ELR (cell line): ENCODE measurements at regions not wholly inside any gene's neighbourhood (a gene's known extent, or its start where the extent isn't known, plus 50 kb on each side); places are given as distances from the start of the nearest gene placed in this dataset.

Experiments
- DNase-seq: peaks from one replicate; pipeline ENCODE4 v3.0.0-alpha.2; 2015; ENCODE audit warnings: low read depth

GRCh38 chr6:23587582-23587981 is 538.4 kb upstream of the NRSN1 start:
- DNase-seq: no peak

DNA sequence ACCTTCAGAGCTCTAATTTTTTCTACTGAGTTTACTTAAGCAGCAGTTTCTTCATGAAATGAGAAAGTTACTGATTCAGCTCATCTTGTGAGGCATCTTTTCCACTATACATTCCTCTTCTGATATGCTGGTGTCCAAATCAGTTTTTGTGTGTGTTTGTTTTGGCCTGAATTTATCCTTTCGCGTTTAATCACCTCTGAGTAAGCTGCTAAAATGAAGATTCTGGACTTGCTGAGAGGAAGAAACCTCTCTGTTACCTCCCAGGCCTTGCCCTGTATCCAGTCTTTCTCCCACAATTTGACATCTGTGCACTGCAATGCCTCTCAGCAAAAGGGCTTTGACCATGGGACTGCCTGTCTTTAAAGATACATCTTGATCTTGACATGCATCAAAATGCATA is 536.2 kb upstream of the NRSN1 start:
- DNase-seq: no peak

DNA sequence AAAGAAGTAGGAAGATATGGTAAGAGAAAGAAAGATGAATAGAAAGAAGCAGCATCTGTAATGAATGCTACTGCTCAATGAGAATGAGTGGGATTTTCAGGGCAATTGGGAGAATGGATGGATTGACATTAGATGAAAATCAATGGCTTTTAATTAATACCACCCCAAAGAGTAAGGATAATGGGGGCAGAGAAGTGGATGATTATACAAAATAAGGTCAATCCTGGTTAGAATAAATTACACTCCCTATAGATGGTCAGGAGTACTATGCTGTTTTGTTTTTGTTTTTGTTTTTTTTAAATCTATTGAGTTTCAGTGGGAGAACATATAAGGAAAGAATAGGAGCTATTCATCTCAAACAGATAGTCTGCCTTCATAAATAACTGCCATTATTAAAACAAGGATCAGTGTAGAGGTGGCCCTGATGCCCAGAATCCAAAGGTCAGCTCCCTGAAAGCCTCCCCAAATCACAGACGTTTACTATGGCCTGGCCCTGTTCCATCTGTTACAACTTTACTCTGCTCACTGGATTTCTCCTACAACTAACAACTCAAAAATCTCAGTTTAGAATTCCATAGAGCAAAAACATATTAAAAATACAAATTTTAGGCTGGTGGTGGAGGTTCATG is 535.4 kb upstream of the NRSN1 start:
- DNase-seq: no peak

DNA sequence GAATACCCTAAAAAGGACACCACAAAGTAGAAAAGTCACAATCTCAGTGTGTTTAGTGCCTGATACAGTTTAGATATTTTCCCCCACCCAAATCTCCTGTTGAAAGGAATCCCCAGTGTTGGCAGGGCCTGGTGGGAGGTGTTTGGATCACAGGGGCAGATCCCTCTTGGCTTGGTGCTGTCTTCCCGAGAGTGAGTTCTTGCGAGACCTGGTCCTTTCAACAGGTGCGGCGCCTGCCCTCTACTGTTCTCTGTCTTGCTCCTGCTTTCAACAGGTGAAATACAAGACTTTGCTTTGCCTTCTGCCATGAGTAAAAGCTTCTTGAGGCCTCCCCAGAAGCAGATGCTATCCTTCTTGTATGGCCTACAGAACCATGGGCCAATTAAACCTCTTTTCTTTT is 534.3 kb upstream of the NRSN1 start:
- DNase-seq: no peak

DNA sequence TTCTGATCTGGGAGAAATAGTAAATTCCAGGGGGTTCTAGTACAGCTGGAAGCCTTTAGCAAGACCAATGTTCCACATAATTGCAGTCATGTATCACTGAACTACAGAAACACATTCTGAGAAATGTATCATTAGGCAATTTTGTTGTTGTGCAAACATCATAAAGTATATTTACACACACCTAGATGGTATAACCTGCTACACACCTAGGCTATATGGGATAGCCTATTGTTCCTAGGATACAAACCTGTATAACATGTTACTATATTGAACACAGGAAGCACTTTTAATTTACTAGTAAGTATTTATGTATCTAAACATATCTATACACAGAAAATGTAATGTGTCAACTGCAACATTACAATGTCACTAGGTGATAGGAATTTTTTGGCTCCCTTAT is 525.9 kb upstream of the NRSN1 start:
- no peak for DNase-seq

GRCh38 chr6:23601811-23602345 is 524.1 kb upstream of the NRSN1 start:
- no peak for DNase-seq

DNA sequence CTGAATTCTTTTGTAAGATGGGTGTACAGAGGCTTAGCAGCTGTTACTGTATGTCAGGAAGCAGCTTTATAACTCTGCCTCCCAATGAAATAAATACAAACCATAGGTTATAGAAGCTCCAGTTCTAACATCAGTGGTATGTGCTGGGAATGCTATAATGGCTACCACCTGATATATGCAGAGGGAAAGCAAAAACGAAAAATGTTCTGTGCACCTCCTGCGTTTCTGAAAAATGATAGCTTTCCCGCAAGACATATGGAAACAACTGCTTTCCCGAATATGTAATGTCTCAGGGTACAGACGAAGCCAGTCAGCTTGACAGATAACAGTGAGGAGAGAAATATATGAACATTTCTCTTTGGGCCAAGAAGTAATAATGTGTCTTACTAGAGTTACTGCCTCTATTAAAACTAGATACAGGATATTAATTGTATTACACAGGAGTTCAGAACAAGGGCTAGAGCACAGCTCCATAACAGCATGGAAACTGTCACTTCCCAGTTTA is 517.0 kb upstream of the NRSN1 start:
- no peak for DNase-seq

GRCh38 chr6:23611776-23612381 is 514.1 kb upstream of the NRSN1 start:
- no peak for DNase-seq

DNA sequence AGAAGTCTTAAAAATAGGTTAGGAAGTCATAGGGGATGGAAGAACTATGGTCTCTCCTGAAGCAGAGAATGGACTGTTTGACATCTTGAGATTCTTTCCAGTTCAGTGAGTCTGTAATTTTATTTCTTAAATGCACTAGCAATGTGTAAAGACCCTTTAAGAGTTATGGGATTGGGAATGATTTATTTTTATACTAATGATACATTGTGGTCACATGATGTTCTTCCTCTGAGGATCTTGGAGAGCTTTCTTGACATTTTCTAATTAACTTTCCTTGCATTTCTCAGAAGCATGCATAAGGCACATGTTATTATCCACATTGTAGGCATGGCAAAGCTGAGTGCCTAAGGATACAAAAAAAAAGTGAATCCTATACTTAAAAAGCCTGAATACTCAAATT is 507.6 kb upstream of the NRSN1 start:
- DNase-seq: no peak

DNA sequence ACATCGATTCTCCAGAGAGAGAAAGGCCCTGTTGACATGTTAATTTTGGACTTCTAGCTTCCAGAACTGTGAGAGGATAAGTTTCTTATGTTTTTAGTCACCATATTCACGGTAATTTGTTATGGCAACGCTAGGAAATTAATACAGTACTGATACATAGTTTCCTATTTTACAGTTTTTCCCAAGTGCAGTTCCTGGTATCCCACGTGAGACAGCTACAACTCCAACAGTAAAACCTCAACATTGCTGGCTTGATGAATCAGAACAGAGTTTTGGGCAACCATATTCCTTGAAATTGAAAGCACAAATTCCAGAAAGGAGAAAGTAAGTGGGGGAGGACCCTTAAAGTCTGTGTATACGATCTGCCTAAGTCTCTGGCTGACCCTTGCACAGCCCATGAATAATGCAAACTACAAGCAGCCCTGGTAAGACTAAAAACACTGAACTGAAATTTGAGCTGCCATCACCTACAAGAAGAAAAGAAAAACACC is 505.1 kb upstream of the NRSN1 start:
- no peak for DNase-seq

- no peak for DNase-seq
Observed at GRCh38 chr6:23630726-23631635, 495.0 kb upstream of the NRSN1 start.

DNA sequence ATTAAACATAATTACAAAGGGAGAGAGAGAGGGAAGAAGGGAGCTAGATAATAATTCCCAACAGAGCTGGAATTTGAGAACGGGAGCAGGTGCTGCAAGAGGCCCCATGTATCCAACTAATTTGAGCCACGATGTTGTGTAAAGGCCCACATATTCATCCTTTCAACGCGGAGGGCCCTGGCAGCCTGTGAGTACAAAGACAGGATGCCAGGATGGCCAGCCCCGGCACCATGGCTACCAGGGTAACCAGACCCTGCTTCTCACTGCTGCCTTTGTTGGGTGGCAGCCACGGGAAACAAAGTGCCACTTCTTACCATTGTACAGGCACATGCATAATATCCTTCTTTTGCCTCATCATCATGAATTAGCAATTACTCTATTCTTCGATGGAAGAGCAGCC is 492.0 kb upstream of the NRSN1 start:
- no peak for DNase-seq

DNA sequence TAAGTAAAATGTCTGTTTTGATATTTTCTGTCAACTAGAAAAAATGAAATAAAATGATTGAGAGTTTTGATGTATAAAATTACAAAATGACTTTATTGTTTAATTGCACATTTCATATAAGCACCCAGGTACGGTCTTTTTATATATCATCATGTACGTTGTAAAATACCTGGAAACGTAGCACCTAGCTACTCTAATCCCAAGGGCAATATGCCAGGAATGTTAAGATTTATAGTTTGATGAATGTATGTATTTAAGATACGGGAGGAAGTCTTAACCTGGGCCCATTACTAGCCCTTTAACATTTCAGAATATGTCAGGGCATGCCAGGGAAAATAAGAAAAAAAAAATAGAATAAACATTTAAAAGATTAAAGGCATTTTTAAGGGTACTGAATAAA is 490.9 kb upstream of the NRSN1 start:
- DNase-seq: no peak

DNA sequence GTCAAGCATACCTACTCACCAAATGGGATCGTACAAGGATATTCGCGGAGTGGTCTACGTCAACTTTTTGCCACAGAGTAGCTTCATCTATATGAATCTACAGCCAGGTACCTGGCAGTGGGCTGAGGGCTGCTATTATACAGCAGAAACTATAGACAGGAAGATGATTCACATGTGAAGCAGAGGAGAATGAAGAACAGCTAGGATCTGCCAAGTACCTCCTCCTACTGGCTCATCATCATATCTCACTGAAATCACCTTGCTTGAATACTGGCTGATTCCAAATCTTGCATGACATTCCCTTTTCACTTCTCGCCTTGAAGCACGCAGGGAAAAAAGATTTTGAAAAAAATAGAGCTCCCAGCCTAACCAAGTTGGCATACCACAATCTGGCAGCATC is 488.7 kb upstream of the NRSN1 start:
- no peak for DNase-seq

DNA sequence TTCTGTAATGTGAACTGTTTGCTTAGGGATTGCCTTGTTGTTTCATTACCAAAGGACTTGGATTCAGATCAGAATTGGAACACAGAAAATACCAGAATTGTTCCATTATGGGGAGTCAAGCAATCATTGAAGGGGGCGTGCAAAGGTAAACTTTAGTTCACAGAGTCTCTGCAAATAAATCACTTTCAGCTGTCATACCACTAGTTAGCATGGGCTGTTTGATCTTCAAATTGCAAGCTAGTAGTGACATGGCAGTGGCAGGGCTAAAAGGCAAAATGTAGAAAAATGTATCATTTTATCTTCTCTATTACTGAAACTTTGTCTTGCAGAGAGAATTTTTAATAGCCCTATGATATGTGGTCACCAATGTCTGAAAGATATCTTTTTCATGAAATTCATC is 483.2 kb upstream of the NRSN1 start:
- DNase-seq: no peak

DNA sequence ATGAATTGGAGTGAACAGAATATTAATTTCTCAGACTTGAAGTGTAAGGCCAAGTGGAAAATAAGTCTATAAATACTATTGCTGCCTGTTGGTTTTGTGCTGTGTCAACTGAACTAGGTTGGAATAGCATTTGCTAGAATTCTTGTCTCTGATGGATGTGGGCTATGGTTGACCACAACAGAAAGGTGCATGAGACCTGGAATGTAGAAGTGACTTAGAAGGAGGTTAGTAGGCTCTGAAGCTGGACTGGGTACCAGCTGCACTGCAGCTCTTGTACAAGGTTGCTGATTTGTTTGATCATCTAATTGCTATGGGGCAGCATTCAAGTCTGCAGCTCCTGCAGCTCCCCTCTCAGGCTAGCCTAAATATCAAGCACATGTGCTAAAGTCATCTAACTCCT is 479.0 kb upstream of the NRSN1 start:
- no peak for DNase-seq

GRCh38 chr6:23650676-23651075 is 475.3 kb upstream of the NRSN1 start:
- DNase-seq: no peak

DNA sequence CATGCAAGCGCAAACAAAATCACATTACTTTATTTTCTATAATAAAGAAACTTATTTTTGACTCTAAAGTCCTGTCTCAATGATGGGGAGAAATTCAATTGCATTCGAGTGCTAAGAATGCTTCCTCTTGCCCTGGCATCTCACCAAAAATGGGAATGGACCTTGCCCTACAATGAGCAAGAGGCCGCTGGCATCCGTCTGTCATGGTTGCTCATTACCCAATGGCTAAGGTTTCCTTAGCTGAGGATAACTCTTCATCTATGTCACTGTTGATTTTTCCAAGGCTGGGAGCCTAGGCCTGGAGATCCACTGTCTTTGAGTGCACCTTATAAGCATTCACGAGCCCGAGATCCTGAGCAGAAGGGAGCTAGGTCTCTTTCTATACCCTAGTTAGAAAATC is 471.3 kb upstream of the NRSN1 start:
- DNase-seq: no peak

GRCh38 chr6:23655525-23655924 is 470.5 kb upstream of the NRSN1 start:
- DNase-seq: no peak

DNA sequence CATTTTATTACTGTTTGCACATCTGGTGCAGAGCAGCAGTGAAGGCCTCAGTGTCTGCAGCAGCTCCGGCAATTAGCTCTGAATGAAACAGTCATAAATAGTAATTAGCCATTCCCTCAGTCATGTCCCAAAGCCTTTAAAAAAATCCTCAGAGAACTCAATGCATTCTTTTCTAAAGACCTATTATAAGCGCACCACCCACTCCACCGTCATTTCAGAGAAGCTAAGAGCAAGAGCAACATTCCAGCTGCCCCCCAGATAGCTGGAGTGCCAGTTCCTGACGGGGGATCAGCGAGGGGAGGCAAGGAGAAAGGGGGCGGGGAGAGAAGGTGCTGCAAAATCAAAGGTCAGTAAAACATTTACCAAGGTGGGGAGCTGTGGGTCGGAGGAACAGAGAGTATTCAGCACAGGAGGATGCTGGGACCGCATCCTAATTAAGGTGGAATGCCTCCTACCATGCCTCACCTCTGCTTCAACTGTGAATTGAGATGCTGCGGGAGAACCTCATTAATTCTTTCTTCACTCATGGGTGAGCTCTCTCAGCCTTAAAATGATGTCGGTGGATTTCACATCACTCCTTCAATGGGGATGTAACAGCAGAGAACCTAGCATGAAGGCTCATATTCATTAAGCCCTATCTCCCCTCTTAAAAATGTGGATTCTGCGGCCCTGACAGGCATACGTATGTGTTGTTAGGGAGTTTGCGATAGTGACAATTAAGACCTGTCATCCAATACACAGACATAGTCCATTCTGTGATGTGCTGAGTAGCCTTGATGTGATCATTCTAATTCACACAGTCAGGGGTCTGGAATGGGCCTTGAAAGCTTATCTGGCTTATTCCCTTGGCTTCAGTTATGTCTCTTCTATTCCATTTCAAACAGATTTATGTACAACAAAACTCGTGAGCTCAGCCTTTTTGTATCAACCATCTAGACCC is 469.5 kb upstream of the NRSN1 start:
- DNase-seq: no peak

GRCh38 chr6:23659125-23659524 is 466.9 kb upstream of the NRSN1 start:
- DNase-seq: no peak

DNA sequence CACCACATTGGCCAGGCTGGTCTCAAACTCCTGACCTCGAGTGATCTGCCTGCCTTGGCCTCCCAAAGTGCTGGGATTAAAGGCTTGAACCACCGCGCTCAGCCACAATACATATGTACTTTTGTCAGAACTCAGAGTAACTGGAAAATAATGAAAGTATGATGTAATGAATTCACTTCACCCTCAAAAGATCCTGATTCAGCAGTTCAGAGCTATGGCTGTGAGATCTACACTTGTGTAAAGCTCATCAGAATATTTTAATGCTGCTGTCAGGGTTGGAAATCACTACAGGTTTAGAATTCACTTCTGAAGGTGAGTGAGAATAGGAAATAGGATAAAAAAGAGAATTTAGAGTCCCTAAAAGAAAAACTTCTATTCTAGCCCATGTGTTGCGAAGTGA is 464.5 kb upstream of the NRSN1 start:
- no peak for DNase-seq
